ENCODE measurements at regions not wholly inside any gene's neighbourhood (a gene's known extent, or its start where the extent isn't known, plus 50 kb on each side); places are given as distances from the start of the nearest gene placed in this dataset.

DNA sequence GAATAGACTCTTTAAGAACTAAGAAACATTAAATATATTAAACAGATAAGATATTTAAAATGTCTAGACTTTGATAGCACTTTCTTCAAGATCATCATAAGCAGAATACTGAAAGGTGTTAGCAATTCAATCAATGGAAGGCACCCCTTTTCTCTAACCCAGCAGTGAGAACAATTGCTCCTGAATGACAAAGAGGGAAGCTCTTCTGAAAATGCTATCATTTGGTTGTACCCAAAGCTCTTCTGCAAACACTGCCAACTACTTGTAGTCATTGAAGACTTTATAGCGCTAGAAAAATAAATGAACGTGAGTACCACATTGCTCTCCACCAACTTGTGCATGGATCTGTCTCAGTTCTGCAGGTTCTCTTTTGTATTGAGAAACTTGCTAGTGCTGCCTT lies 62.2 kb upstream of the LMO3 start:
- no peak for DNase-seq

DNA sequence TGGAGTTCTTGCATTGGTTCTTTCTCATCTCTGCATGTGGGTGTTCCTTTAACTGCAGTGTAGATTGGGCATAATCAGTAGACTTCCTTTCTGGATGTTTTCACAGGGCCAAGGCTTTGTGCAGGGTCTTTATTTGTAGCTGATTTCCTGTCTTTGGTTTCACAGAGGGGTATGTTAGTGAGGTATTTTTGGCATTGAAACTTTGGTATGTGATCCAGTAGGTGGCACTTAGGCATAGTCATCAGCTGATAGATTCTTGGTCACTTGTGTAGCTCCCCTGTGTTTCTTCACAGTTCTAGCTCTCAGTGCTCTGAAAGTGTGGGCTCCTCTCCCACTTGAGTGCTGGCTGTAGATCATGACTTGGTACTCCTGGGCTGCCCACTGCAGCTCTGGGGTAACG lies 52.7 kb upstream of the LMO3 start:
- DNase-seq: no peak
